ENCODE measurements at regions not wholly inside any gene's neighbourhood (a gene's known extent, or its start where the extent isn't known, plus 50 kb on each side); places are given as distances from the start of the nearest gene placed in this dataset.

DNA sequence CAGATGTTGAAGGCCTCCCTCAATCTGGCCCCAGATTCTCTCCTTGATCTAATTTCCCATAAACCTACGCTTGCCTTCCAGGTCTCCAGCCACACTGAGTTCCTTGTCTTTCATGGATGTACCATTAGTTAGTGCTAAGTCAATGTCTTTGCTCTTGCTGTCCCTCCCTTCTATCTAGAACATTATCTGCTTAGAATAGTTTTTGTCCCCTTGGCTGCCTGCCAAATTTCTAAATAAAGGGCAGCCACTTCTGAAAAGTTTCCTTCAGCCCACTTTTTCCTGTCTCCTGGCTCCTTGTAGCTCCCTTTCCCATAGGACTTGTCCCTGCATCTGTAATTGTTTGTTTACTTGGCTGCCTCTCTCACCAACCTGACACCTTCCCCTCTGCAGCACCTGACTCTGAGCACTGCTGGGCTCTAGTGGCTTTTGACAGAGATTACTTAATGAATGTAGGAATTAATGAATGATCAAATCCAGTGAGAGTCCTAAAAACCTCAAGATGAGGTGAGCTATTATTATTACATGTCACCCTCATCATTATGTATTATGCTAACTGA, 58.3 kb downstream of the CXCL12 start:
- no peak overlapping the region for H3K9ac ChIP-seq (ENCODE audit: low read length)
- ATAC-seq (no peak), DNase-seq (ENCODE audit: low read depth, low spot score) (no peak)
- no peaks in the 10 kb centered on the region for H3K79me2 ChIP-seq (ENCODE audit: insufficient read depth, low read length)
- BruUV-seq (replicated peaks): no TSS peak
- intact Hi-C loops (cut with micrococcal nuclease): no loop called here
- no peak overlapping the region for H3K4me3 ChIP-seq (replicated peaks in 1 of 2; ENCODE audit: low read depth in 1 of 2, low read length in 2 of 2)
- no peak for TF ChIP-seq POLR2AphosphoS5 (IDR thresholded peaks at IDR 0.05; ENCODE audit: low read depth, low read length)
- no peak for TF ChIP-seq ATF3 (IDR thresholded peaks at IDR 0.05)
- TF ChIP-seq ZFX (IDR thresholded peaks at IDR 0.05): no peak
- no peak for TF ChIP-seq POLR2A (IDR thresholded peaks at IDR 0.05; ENCODE audit: borderline replicate concordance, extremely low read depth, insufficient read depth, insufficient read length)
- no peak for TF ChIP-seq RAD21 (IDR thresholded peaks at IDR 0.05; ENCODE audit: low read depth)
- no peak for TF ChIP-seq REST (IDR thresholded peaks at IDR 0.05; ENCODE audit: low read depth)
- TF ChIP-seq CEBPB (IDR thresholded peaks at IDR 0.05; ENCODE audit: low read depth): no peak
- TF ChIP-seq ELF1 (IDR thresholded peaks at IDR 0.05; ENCODE audit: borderline replicate concordance, low read depth): no peak
- TF ChIP-seq EGR1 (IDR thresholded peaks at IDR 0.05; ENCODE audit: low read depth): no peak
- no peak for TF ChIP-seq ZNF274 (IDR thresholded peaks at IDR 0.05; ENCODE audit: low read depth, low read length)
- no peak for TF ChIP-seq TCF7L2 (IDR thresholded peaks at IDR 0.05; ENCODE audit: borderline replicate concordance, extremely low read depth, insufficient read depth, insufficient read length)
- H3K9me3 ChIP-seq (ENCODE audit: control insufficient read depth in 1 of 2, insufficient read depth in 1 of 2, low read depth in 1 of 2, low read length in 2 of 2): no peaks in the 10 kb centered on the region
- H3K27ac ChIP-seq (ENCODE audit: low read depth, low read length): no peak overlapping the region
- H3K36me3 ChIP-seq (ENCODE audit: control insufficient read depth in 1 of 2, insufficient read depth in 2 of 2, low read length in 2 of 2): no peaks in the 10 kb centered on the region
- POLR2A ChIA-PET: interaction anchor here (0.6 kb wide), 1 partner anchor 15 kb away, joined by 3 read pairs; no protein-coding TSS in a partner anchor
- H3K9me2 ChIP-seq (ENCODE audit: insufficient read depth): no peaks in the 10 kb centered on the region
- no peaks in the 10 kb centered on the region for H4K20me1 ChIP-seq (ENCODE audit: insufficient read depth)
- H3K4me1 ChIP-seq (ENCODE audit: control insufficient read depth in 1 of 2, insufficient read depth in 2 of 2, low read length in 2 of 2): no peaks in the 10 kb centered on the region
- no peak overlapping the region for H3K4me2 ChIP-seq (ENCODE audit: low read length)
- RAD21 ChIA-PET (ENCODE audit: low non-redundant PET in 1 of 2, low total read pairs in 2 of 2, uncharacterized antibody in 2 of 2, unreplicated experiment in 2 of 2): no interaction called here
- no peak overlapping the region for H2AFZ ChIP-seq (ENCODE audit: low read depth, low read length, poor library complexity, severe bottlenecking)
- CTCF ChIA-PET: no interaction called here
- H3K27me3 ChIP-seq (ENCODE audit: insufficient read depth, low read length): peaks cover 18% of the 10 kb centered on the region

All from HCT116 (cell line).